Suppressor macrophage (primary cell): ENCODE measurements at regions not wholly inside any gene's neighbourhood (a gene's known extent, or its start where the extent isn't known, plus 50 kb on each side); places are given as distances from the start of the nearest gene placed in this dataset.
"Not testable (repeated sequence)": the region's sequence is repeated elsewhere in the genome, so short reads cannot be mapped to it uniquely, and the experiment has no call there.

Experiments
- DNase-seq, 4 experiments: peaks; one replicate each; pipeline ENCODE4 v3.0.0-alpha.2; 2020 to 2022

- no peak for DNase-seq
Observed at GRCh38 chr3:182637350-182638110, 155.8 kb upstream of the ATP11B start.

- no peak for DNase-seq
Observed at GRCh38 chr3:182644013-182644412, 149.3 kb upstream of the ATP11B start.

- DNase-seq = no peak
Observed at GRCh38 chr3:182644790-182645433, 148.4 kb upstream of the ATP11B start.

- DNase-seq = no peak
Observed at GRCh38 chr3:182650568-182651128, 142.7 kb upstream of the ATP11B start.

- no peak for DNase-seq
Observed at GRCh38 chr3:182651461-182651860, 141.8 kb upstream of the ATP11B start.

GRCh38 chr3:182653065-182653464 lies 140.2 kb upstream of the ATP11B start:
- DNase-seq = not testable (repeated sequence)

GRCh38 chr3:182668541-182668940 lies 124.8 kb upstream of the ATP11B start:
- no peak for DNase-seq

GRCh38 chr3:182668974-182669373 lies 124.3 kb upstream of the ATP11B start:
- DNase-seq = no peak

- DNase-seq = no peak
Observed at GRCh38 chr3:182671541-182671940, 121.8 kb upstream of the ATP11B start.

- DNase-seq = no peak
Observed at GRCh38 chr3:182671942-182672341, 121.4 kb upstream of the ATP11B start.

GRCh38 chr3:182673336-182673735 lies 120.0 kb upstream of the ATP11B start:
- DNase-seq = no peak

- DNase-seq = peak; percentile 16 to 59 (median 34)
Observed at GRCh38 chr3:182682263-182683241, 110.8 kb upstream of the ATP11B start.

- peak; percentile 69 to 75 (median 73) for DNase-seq
Observed at GRCh38 chr3:182683453-182683852, 109.9 kb upstream of the ATP11B start.

- no peak for DNase-seq
Observed at GRCh38 chr3:182683858-182684257, 109.4 kb upstream of the ATP11B start.

GRCh38 chr3:182686033-182686886 lies 107.0 kb upstream of the ATP11B start:
- peak in 1 of 4 experiments; percentile 21 for DNase-seq

GRCh38 chr3:182690172-182690571 lies 103.1 kb upstream of the ATP11B start:
- DNase-seq = no peak

GRCh38 chr3:182692021-182692420 lies 101.3 kb upstream of the ATP11B start:
- DNase-seq = no peak

- peak; percentile 28 to 67 (median 60) for DNase-seq
Observed at GRCh38 chr3:182692695-182693094, 100.6 kb upstream of the ATP11B start.

- DNase-seq = no peak
Observed at GRCh38 chr3:182693723-182694122, 99.6 kb upstream of the ATP11B start.

GRCh38 chr3:182696916-182697315 lies 96.4 kb upstream of the ATP11B start:
- DNase-seq = no peak

GRCh38 chr3:182697345-182697919 lies 95.9 kb upstream of the ATP11B start:
- DNase-seq = no peak
